Lower lobe of right lung (tissue), 2 donors: ENCODE measurements at regions not wholly inside any gene's neighbourhood (a gene's known extent, or its start where the extent isn't known, plus 50 kb on each side); places are given as distances from the start of the nearest gene placed in this dataset.
"Not testable (repeated sequence)": the region's sequence is repeated elsewhere in the genome, so short reads cannot be mapped to it uniquely, and the experiment has no call there.

Source experiments
- ATAC-seq, 2 donors: fragments of 200-7000 bp; cut with Tn5 transposase; one replicate each; pipeline ENCODE4 v1.9.1; 2020 to 2022; ENCODE audit warnings: mild to moderate bottlenecking in 2 of 2, moderate library complexity in 2 of 2
- DNase-seq: peaks from one replicate; pipeline ENCODE4 v3.0.0-alpha.2; 2020
- H3K27ac ChIP-seq: fragments of 200-600 bp; one replicate; pipeline ENCODE4 v1.8.0; 2022
- H3K27me3 ChIP-seq: fragments of 200-600 bp; one replicate; pipeline ENCODE4 v1.8.0; 2022; ENCODE audit warnings: low read depth
- H3K36me3 ChIP-seq: fragments of 200-600 bp; one replicate; pipeline ENCODE4 v1.8.0; 2022; ENCODE audit warnings: mild to moderate bottlenecking
- H3K4me1 ChIP-seq: fragments of 200-600 bp; one replicate; pipeline ENCODE4 v1.8.0; 2022
- H3K4me3 ChIP-seq: fragments of 200-600 bp; one replicate; pipeline ENCODE4 v1.8.0; 2022; ENCODE audit warnings: mild to moderate bottlenecking
- H3K9me3 ChIP-seq: fragments of 200-600 bp; one replicate; pipeline ENCODE4 v1.8.0; 2022
- intact Hi-C: fragments of 100-400 bp; cut with DNase I; formaldehyde crosslinking; loops from one replicate; pipeline ENCODE4 v1.11.0; 2022
- TF ChIP-seq, protein P1 (sequence below): fragments of 200-600 bp; IDR thresholded peaks from one replicate; pipeline ENCODE4 v1.8.0; 2022; ENCODE audit warnings: antibody characterized with exemption, mild to moderate bottlenecking
- donor health status: DM: no; HTN: yes; CAD: no; lungs with severe emphysema.

DNA sequence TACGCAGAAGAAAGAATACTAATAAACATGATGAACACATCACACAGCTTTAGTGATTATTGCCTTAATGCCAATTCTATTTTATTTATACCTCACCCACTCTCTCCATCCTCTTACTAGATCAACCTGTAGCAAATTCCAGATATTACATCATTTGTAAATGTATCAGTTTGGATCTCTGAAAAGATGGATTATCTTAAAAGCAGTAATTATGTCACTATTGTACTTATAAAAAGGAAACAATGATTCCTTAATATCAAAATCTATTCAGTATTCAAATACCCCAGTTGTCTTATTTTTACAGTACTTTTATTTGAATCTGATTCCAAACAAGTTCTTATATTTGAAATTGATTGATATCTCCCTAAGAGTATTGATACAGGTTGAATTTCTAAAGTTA lies 892.8 kb upstream of the MDGA2 start:
- Histone ChIP-seq H3K4me1 (no peaks in the 10 kb centered on the region), H3K9me3 (no peaks in the 10 kb centered on the region), H3K27me3 (no peaks in the 10 kb centered on the region), H3K4me3 (no peak overlapping the region), H3K27ac (no peak overlapping the region), H3K36me3 (no peaks in the 10 kb centered on the region)
- TF ChIP-seq, protein P1, sequence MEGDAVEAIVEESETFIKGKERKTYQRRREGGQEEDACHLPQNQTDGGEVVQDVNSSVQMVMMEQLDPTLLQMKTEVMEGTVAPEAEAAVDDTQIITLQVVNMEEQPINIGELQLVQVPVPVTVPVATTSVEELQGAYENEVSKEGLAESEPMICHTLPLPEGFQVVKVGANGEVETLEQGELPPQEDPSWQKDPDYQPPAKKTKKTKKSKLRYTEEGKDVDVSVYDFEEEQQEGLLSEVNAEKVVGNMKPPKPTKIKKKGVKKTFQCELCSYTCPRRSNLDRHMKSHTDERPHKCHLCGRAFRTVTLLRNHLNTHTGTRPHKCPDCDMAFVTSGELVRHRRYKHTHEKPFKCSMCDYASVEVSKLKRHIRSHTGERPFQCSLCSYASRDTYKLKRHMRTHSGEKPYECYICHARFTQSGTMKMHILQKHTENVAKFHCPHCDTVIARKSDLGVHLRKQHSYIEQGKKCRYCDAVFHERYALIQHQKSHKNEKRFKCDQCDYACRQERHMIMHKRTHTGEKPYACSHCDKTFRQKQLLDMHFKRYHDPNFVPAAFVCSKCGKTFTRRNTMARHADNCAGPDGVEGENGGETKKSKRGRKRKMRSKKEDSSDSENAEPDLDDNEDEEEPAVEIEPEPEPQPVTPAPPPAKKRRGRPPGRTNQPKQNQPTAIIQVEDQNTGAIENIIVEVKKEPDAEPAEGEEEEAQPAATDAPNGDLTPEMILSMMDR: no peak
- intact Hi-C loops: no loop called here
- ATAC-seq: no peak
- DNase-seq: no peak

DNA sequence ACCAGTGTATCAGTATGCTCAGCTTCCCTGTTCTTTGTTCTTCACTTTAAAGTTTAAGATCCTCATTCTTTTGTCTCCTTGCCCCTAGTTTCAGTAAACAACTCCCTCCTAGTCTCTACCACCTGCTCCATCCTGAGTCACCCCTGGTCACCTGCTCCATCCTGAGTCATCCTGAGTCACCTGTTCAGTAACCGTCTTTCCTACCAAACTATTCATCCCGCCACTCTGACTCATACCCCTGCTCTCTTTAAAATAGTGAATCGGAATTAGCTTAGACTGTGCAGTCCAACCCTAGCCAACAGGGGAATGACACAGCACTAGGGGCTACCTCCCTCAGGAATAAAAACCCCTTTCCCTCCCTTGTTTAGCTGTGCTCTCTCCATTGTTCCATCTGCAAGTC lies 888.1 kb upstream of the MDGA2 start:
- Histone ChIP-seq H3K9me3 (peaks cover 3% of the 10 kb centered on the region), H3K4me3 (no peak overlapping the region), H3K36me3 (no peaks in the 10 kb centered on the region), H3K4me1 (no peaks in the 10 kb centered on the region), H3K27ac (no peak overlapping the region), H3K27me3 (no peaks in the 10 kb centered on the region)
- intact Hi-C loops: no loop called here
- TF ChIP-seq, protein P1: no peak
- DNase-seq: no peak
- ATAC-seq: no peak

DNA sequence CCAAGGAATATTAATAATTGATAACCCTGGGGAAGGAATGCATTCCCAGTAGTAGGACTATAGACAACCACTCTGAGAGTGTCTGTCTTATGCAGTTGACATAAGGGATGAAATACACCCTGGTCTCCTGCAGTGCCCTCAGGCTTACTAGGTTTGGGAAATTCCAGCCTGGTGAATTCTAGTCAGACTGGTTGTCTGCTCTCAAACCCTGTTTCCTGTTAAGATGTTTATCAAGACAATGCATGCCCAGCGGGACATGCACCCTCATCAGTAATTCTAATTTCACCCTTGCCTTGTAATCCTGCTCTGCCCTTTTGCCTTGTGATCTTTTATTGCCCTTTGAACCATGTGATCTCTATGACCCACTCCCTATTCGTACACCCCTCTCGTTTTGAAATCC lies 886.0 kb upstream of the MDGA2 start:
- ATAC-seq, H3K4me1 ChIP-seq, H3K36me3 ChIP-seq, intact Hi-C loops, H3K9me3 ChIP-seq, H3K4me3 ChIP-seq, H3K27me3 ChIP-seq, H3K27ac ChIP-seq, DNase-seq: not testable (repeated sequence)

DNA sequence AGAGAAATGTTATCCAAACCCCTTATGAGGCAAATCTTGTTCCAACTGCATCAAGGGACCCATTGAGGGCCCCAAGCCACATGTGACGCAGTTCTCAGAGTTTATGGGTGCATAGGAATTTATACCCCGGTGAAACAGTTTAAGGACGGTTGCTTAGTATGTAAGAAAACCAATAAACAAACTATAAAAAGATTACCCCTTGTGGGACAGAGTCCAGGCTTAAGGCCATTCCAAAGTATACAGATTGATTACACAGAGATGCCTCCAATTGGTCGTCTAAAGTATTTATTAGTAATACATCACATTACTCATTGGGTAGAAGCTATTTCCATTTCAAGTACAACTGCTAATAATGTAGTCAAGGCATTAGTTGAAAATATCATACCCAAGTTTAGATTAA lies 885.0 kb upstream of the MDGA2 start:
- no peak overlapping the region for H3K4me3 ChIP-seq
- H3K36me3 ChIP-seq: no peaks in the 10 kb centered on the region
- H3K27me3 ChIP-seq: no peaks in the 10 kb centered on the region
- TF ChIP-seq, protein P1: no peak
- DNase-seq: no peak
- no peak overlapping the region for H3K27ac ChIP-seq
- no peaks in the 10 kb centered on the region for H3K4me1 ChIP-seq
- peaks cover 3% of the 10 kb centered on the region for H3K9me3 ChIP-seq
- intact Hi-C loops: no loop called here
- no peak for ATAC-seq

DNA sequence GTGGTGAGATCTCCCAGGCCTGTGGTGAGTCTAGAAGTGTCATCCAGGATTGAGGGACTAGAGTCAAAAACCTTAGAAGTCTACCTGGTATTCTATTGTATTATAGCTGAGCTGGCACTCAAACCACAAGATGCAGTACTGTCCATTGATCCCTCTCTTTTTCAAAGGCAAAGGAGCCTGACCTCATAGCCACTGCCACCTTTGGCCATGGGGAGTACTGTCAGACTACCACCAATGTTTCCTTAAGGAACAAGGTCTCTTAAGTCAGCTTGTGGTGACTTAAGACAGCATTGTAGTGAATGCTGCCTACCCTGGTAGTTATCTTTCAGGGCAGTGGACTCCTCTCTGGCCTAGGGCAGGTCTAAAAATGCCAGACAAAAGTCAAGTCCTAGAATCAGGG lies 878.0 kb upstream of the MDGA2 start:
- Histone ChIP-seq H3K9me3 (no peaks in the 10 kb centered on the region), H3K27ac (no peak overlapping the region), H3K27me3 (no peaks in the 10 kb centered on the region), H3K4me1 (no peaks in the 10 kb centered on the region), H3K4me3 (no peak overlapping the region), H3K36me3 (no peaks in the 10 kb centered on the region)
- no peak for DNase-seq
- intact Hi-C loops: no loop called here
- TF ChIP-seq, protein P1: no peak
- ATAC-seq: no peak

- Histone ChIP-seq H3K4me3 (no peak overlapping the region), H3K27me3 (no peaks in the 10 kb centered on the region), H3K9me3 (no peaks in the 10 kb centered on the region), H3K4me1 (no peaks in the 10 kb centered on the region), H3K36me3 (no peaks in the 10 kb centered on the region), H3K27ac (no peak overlapping the region)
- ATAC-seq (no peak), DNase-seq (no peak)
- TF ChIP-seq, protein P1: no peak
- intact Hi-C loops: no loop called here
Measured at GRCh38 chr14:48546996-48547395, 871.6 kb upstream of the MDGA2 start.
